ENCODE measurements at regions not wholly inside any gene's neighbourhood (a gene's known extent, or its start where the extent isn't known, plus 50 kb on each side); places are given as distances from the start of the nearest gene placed in this dataset.

- no peaks in the 10 kb centered on the region for H3K9me3 ChIP-seq (ENCODE audit: insufficient read depth, low read length, severe bottlenecking)
- DNase-seq (no peak), ATAC-seq (ENCODE audit: insufficient read depth, low read depth) (no peak)
- H3K27ac ChIP-seq (ENCODE audit: low read length), result peak overlapping the region; percentile 92
- peaks cover 52% of the 10 kb centered on the region for H3K36me3 ChIP-seq (ENCODE audit: insufficient read depth, low read length)
- H3K79me2 ChIP-seq (ENCODE audit: insufficient read depth, low read length), result peaks cover 100% of the 10 kb centered on the region
- peaks cover 10% of the 10 kb centered on the region; the same call in 1 of the 2 replicates for H4K20me1 ChIP-seq (ENCODE audit: insufficient read depth, low read length)
- H3K4me3 ChIP-seq (ENCODE audit: low read depth in 1 of 2, low read length in 2 of 2), result peak overlapping the region; percentile 63 to 89
- TF ChIP-seq EZH2 (IDR thresholded peaks at IDR 0.05; ENCODE audit: borderline replicate concordance, low read depth, low read length, severe bottlenecking) (no peak), CTCF (IDR thresholded peaks at IDR 0.05; ENCODE audit: borderline replicate concordance, extremely low read depth, low read length, poor library complexity, severe bottlenecking) (no peak)
- peak overlapping the region; percentile 68 for H3K9ac ChIP-seq (ENCODE audit: low read depth, low read length)
- peaks cover 31% of the 10 kb centered on the region for H3K4me1 ChIP-seq (ENCODE audit: insufficient read depth, low read length)
- peak overlapping the region; percentile 62 for H3K4me2 ChIP-seq (ENCODE audit: insufficient read depth, low read length)
- no peak overlapping the region for H2AFZ ChIP-seq (ENCODE audit: low read depth, low read length)
- H3K27me3 ChIP-seq (ENCODE audit: insufficient read depth, low read length, poor library complexity), result no peaks in the 10 kb centered on the region
Observed at GRCh38 chr1:198933515-198934222, 294.8 kb downstream of the PTPRC start.

- peaks cover 48% of the 10 kb centered on the region for H3K36me3 ChIP-seq (ENCODE audit: insufficient read depth, low read length)
- ATAC-seq (ENCODE audit: insufficient read depth, low read depth) (no peak), DNase-seq (no peak)
- peak overlapping the region; percentile 62 for H3K4me2 ChIP-seq (ENCODE audit: insufficient read depth, low read length)
- no peaks in the 10 kb centered on the region for H3K9me3 ChIP-seq (ENCODE audit: insufficient read depth, low read length, severe bottlenecking)
- H3K79me2 ChIP-seq (ENCODE audit: insufficient read depth, low read length), result peaks cover 100% of the 10 kb centered on the region
- peaks cover 31% of the 10 kb centered on the region for H3K4me1 ChIP-seq (ENCODE audit: insufficient read depth, low read length)
- no peaks in the 10 kb centered on the region for H3K27me3 ChIP-seq (ENCODE audit: insufficient read depth, low read length, poor library complexity)
- no peak overlapping the region for H2AFZ ChIP-seq (ENCODE audit: low read depth, low read length)
- TF ChIP-seq EZH2 (IDR thresholded peaks at IDR 0.05; ENCODE audit: borderline replicate concordance, low read depth, low read length, severe bottlenecking) (no peak), CTCF (IDR thresholded peaks at IDR 0.05; ENCODE audit: borderline replicate concordance, extremely low read depth, low read length, poor library complexity, severe bottlenecking) (no peak)
- H4K20me1 ChIP-seq (ENCODE audit: insufficient read depth, low read length), result 0 out of 2 replicates have a peak, but pooled peaks cover 5% of the 10 kb centered on the region
- H3K4me3 ChIP-seq (ENCODE audit: low read depth in 1 of 2, low read length in 2 of 2), result peak overlapping the region; percentile 63 to 89
- peak overlapping the region; percentile 92 for H3K27ac ChIP-seq (ENCODE audit: low read length)
- H3K9ac ChIP-seq (ENCODE audit: low read depth, low read length), result peak overlapping the region; percentile 68
Observed at GRCh38 chr1:198934426-198934825, 295.6 kb downstream of the PTPRC start.

- peak; percentile 53 for ATAC-seq (ENCODE audit: insufficient read depth, low read depth)
- peaks cover 100% of the 10 kb centered on the region for H3K79me2 ChIP-seq (ENCODE audit: insufficient read depth, low read length)
- peak overlapping the region; percentile 62 for H3K4me2 ChIP-seq (ENCODE audit: insufficient read depth, low read length)
- peak overlapping the region; percentile 63 to 89; a peak in 3 of 4 replicates for H3K4me3 ChIP-seq (ENCODE audit: low read depth in 1 of 2, low read length in 2 of 2)
- TF ChIP-seq EZH2 (IDR thresholded peaks at IDR 0.05; ENCODE audit: borderline replicate concordance, low read depth, low read length, severe bottlenecking), result no peak
- H3K4me1 ChIP-seq (ENCODE audit: insufficient read depth, low read length), result peaks cover 32% of the 10 kb centered on the region
- H3K36me3 ChIP-seq (ENCODE audit: insufficient read depth, low read length), result peaks cover 48% of the 10 kb centered on the region
- no peaks in the 10 kb centered on the region for H3K27me3 ChIP-seq (ENCODE audit: insufficient read depth, low read length, poor library complexity)
- DNase-seq, result peak; percentile 84
- 0 out of 2 replicates have a peak, but pooled peaks cover 5% of the 10 kb centered on the region for H4K20me1 ChIP-seq (ENCODE audit: insufficient read depth, low read length)
- H2AFZ ChIP-seq (ENCODE audit: low read depth, low read length), result no peak overlapping the region
- H3K9me3 ChIP-seq (ENCODE audit: insufficient read depth, low read length, severe bottlenecking), result no peaks in the 10 kb centered on the region
- H3K9ac ChIP-seq (ENCODE audit: low read depth, low read length), result peak overlapping the region; percentile 68
- H3K27ac ChIP-seq (ENCODE audit: low read length), result peak overlapping the region; percentile 92
Observed at GRCh38 chr1:198934901-198935305, 296.1 kb downstream of the PTPRC start.

- Histone ChIP-seq H3K4me1 (ENCODE audit: insufficient read depth, low read length) (peaks cover 30% of the 10 kb centered on the region), H2AFZ (ENCODE audit: low read depth, low read length) (no peak overlapping the region), H3K9me3 (ENCODE audit: insufficient read depth, low read length, severe bottlenecking) (no peaks in the 10 kb centered on the region), H3K27ac (ENCODE audit: low read length) (peak overlapping the region; percentile 92), H3K4me3 (ENCODE audit: low read depth in 1 of 2, low read length in 2 of 2) (peak overlapping the region; percentile 63 to 89), H3K9ac (ENCODE audit: low read depth, low read length) (peak overlapping the region; percentile 68), H4K20me1 (ENCODE audit: insufficient read depth, low read length) (0 out of 2 replicates have a peak, but pooled peaks cover 5% of the 10 kb centered on the region), H3K27me3 (ENCODE audit: insufficient read depth, low read length, poor library complexity) (no peaks in the 10 kb centered on the region), H3K4me2 (ENCODE audit: insufficient read depth, low read length) (peak overlapping the region; percentile 62), H3K36me3 (ENCODE audit: insufficient read depth, low read length) (peaks cover 45% of the 10 kb centered on the region), H3K79me2 (ENCODE audit: insufficient read depth, low read length) (peaks cover 100% of the 10 kb centered on the region)
- ATAC-seq (ENCODE audit: insufficient read depth, low read depth), result peak; percentile 33
- DNase-seq, result peak; percentile 84
- TF ChIP-seq CTCF (IDR thresholded peaks at IDR 0.05; ENCODE audit: borderline replicate concordance, extremely low read depth, low read length, poor library complexity, severe bottlenecking) (no peak), EZH2 (IDR thresholded peaks at IDR 0.05; ENCODE audit: borderline replicate concordance, low read depth, low read length, severe bottlenecking) (no peak)
Observed at GRCh38 chr1:198935306-198935921, 296.6 kb downstream of the PTPRC start.

All from DND-41 (cell line).